ENCODE measurements at regions not wholly inside any gene's neighbourhood (a gene's known extent, or its start where the extent isn't known, plus 50 kb on each side); places are given as distances from the start of the nearest gene placed in this dataset.

- H3K9me3 ChIP-seq = no peaks in the 10 kb centered on the region
- TF ChIP-seq EP300 (IDR thresholded peaks at IDR 0.05) (no peak), ELK1 (IDR thresholded peaks at IDR 0.05; ENCODE audit: low read depth, low read length) (no peak), RFX5 (IDR thresholded peaks at IDR 0.05) (no peak), JUNB (IDR thresholded peaks at IDR 0.05) (no peak), REST (IDR thresholded peaks at IDR 0.05) (no peak), HOXB13 (CRISPR knock-in tag; IDR thresholded peaks at IDR 0.05; ENCODE audit: low read depth) (no peak), KDM5A (IDR thresholded peaks at IDR 0.05) (no peak), ZSCAN20 (CRISPR knock-in tag; IDR thresholded peaks at IDR 0.05) (no peak), MAZ (IDR thresholded peaks at IDR 0.05; ENCODE audit: borderline replicate concordance, low read depth, low read length) (no peak), TP53 (CRISPR knock-in tag; IDR thresholded peaks at IDR 0.05) (no peak), USF2 (IDR thresholded peaks at IDR 0.05) (no peak), ATOH8 (CRISPR knock-in tag; IDR thresholded peaks at IDR 0.05; ENCODE audit: low read depth) (no peak), SMC3 (IDR thresholded peaks at IDR 0.05) (no peak), FOXS1 (CRISPR knock-in tag; IDR thresholded peaks at IDR 0.05) (no peak), ESRRA (IDR thresholded peaks at IDR 0.05; ENCODE audit: borderline replicate concordance, low read length) (no peak), HEYL (CRISPR knock-in tag; IDR thresholded peaks at IDR 0.05) (no peak), HES2 (IDR thresholded peaks at IDR 0.05) (no peak)
- H3K27ac ChIP-seq = no peak overlapping the region
- WGBS (ENCODE audit: missing lambda C conversion rate) = 37% methylated on average over 4 of the region's 4 CpGs
- ATAC-seq (no peak), DNase-seq (ENCODE audit: low read depth in 1 of 2, low spot score in 1 of 2) (no peak), FAIRE-seq (no peak)
- POLR2A ChIA-PET = no interaction called here
- no peak overlapping the region for H3K4me2 ChIP-seq
- H3K4me1 ChIP-seq = no peaks in the 10 kb centered on the region
- CTCF ChIA-PET = interaction anchor here (0.9 to 1.9 kb wide), 3 partner anchors 10 to 20 kb away, joined by 3 to 10 read pairs (median 4); no protein-coding TSS in a partner anchor
- H3K4me3 ChIP-seq = no peak overlapping the region
These were observed 222.1 kb downstream of the LMX1A start for GRCh38 chr1:165134431-165134830.

- WGBS (ENCODE audit: missing lambda C conversion rate) = under 1% methylated on average over 6 of the region's 6 CpGs
- TF ChIP-seq ESRRA (IDR thresholded peaks at IDR 0.05; ENCODE audit: borderline replicate concordance, low read length) (no peak), RAD21 (conservative IDR thresholded peaks at IDR 0.05 in 1 of 2, IDR thresholded peaks at IDR 0.05 in 1 of 2) (peak; percentile 46 to 54; a peak in 4 of 5 replicates), CTCF (IDR thresholded peaks at IDR 0.05) (peak; percentile 59), CBX8 (IDR thresholded peaks at IDR 0.05) (no peak), SMC3 (IDR thresholded peaks at IDR 0.05) (peak; percentile 23; the same call in 1 of the 3 replicates)
- FAIRE-seq = no peak
- Histone ChIP-seq H3K9me3 (no peaks in the 10 kb centered on the region), H3K27ac (no peak overlapping the region), H3K4me2 (no peak overlapping the region), H3K4me1 (no peaks in the 10 kb centered on the region), H3K4me3 (no peak overlapping the region)
- CTCF ChIA-PET = interaction anchor here (0.6 to 3.5 kb wide), 12 partner anchors 9 to 463 kb away, joined by 3 to 25 read pairs (median 6); no protein-coding TSS in a partner anchor
- ATAC-seq = peak; percentile 90 to 95
- POLR2A ChIA-PET = no interaction called here
- peak; percentile 42 to 61 for DNase-seq (ENCODE audit: low read depth in 1 of 2, low spot score in 1 of 2)
These were observed 226.8 kb downstream of the LMX1A start for GRCh38 chr1:165129568-165130164.
